ENCODE measurements at regions not wholly inside any gene's neighbourhood (a gene's known extent, or its start where the extent isn't known, plus 50 kb on each side); places are given as distances from the start of the nearest gene placed in this dataset.

- in situ Hi-C loops (cut with HindIII; ENCODE audit: low sequenced_read_pairs): no loop called here
Observed at GRCh38 chr16:86408685-86409084, 101.6 kb upstream of the FOXF1 start.

- in situ Hi-C loops (cut with HindIII; ENCODE audit: low sequenced_read_pairs): no loop called here
Observed at GRCh38 chr16:86410081-86410480, 100.2 kb upstream of the FOXF1 start.

GRCh38 chr16:86410529-86410928 is 99.8 kb upstream of the FOXF1 start:
- in situ Hi-C loops (cut with HindIII; ENCODE audit: low sequenced_read_pairs): no loop called here

- in situ Hi-C loops (cut with HindIII; ENCODE audit: low sequenced_read_pairs): no loop called here
Observed at GRCh38 chr16:86411897-86412296, 98.4 kb upstream of the FOXF1 start.

GRCh38 chr16:86414991-86415740 is 95.2 kb upstream of the FOXF1 start:
- in situ Hi-C loops (cut with HindIII; ENCODE audit: low sequenced_read_pairs): no loop called here

GRCh38 chr16:86418981-86419380 is 91.3 kb upstream of the FOXF1 start:
- in situ Hi-C loops (cut with HindIII; ENCODE audit: low sequenced_read_pairs): no loop called here

- in situ Hi-C loops (cut with HindIII; ENCODE audit: low sequenced_read_pairs): no loop called here
Observed at GRCh38 chr16:86419518-86419917, 90.8 kb upstream of the FOXF1 start.

GRCh38 chr16:86421995-86422394 is 88.3 kb upstream of the FOXF1 start:
- in situ Hi-C loops (cut with HindIII; ENCODE audit: low sequenced_read_pairs): no loop called here

- in situ Hi-C loops (cut with HindIII; ENCODE audit: low sequenced_read_pairs): no loop called here
Observed at GRCh38 chr16:86424398-86424797, 85.9 kb upstream of the FOXF1 start.

GRCh38 chr16:86424985-86425384 is 85.3 kb upstream of the FOXF1 start:
- in situ Hi-C loops (cut with HindIII; ENCODE audit: low sequenced_read_pairs): no loop called here

GRCh38 chr16:86426063-86426642 is 84.2 kb upstream of the FOXF1 start:
- in situ Hi-C loops (cut with HindIII; ENCODE audit: low sequenced_read_pairs): no loop called here

GRCh38 chr16:86427433-86427851 is 82.9 kb upstream of the FOXF1 start:
- in situ Hi-C loops (cut with HindIII; ENCODE audit: low sequenced_read_pairs): no loop called here

- in situ Hi-C loops (cut with HindIII; ENCODE audit: low sequenced_read_pairs): no loop called here
Observed at GRCh38 chr16:86428729-86429517, 81.4 kb upstream of the FOXF1 start.

GRCh38 chr16:86429663-86430062 is 80.7 kb upstream of the FOXF1 start:
- in situ Hi-C loops (cut with HindIII; ENCODE audit: low sequenced_read_pairs): no loop called here

GRCh38 chr16:86430814-86431213 is 79.5 kb upstream of the FOXF1 start:
- in situ Hi-C loops (cut with HindIII; ENCODE audit: low sequenced_read_pairs): no loop called here

GRCh38 chr16:86431540-86431939 is 78.8 kb upstream of the FOXF1 start:
- in situ Hi-C loops (cut with HindIII; ENCODE audit: low sequenced_read_pairs): no loop called here

GRCh38 chr16:86432048-86432447 is 78.3 kb upstream of the FOXF1 start:
- in situ Hi-C loops (cut with HindIII; ENCODE audit: low sequenced_read_pairs): no loop called here

- in situ Hi-C loops (cut with HindIII; ENCODE audit: low sequenced_read_pairs): no loop called here
Observed at GRCh38 chr16:86432691-86433090, 77.6 kb upstream of the FOXF1 start.

GRCh38 chr16:86436466-86437185 is 73.7 kb upstream of the FOXF1 start:
- in situ Hi-C loops (cut with HindIII; ENCODE audit: low sequenced_read_pairs): loop anchor here (5.0 kb wide), 1 partner anchor 94 kb away; no protein-coding TSS in a partner anchor

GRCh38 chr16:86437348-86437747 is 73.0 kb upstream of the FOXF1 start:
- in situ Hi-C loops (cut with HindIII; ENCODE audit: low sequenced_read_pairs): loop anchor here (5.0 kb wide), 1 partner anchor 95 kb away; no protein-coding TSS in a partner anchor

- in situ Hi-C loops (cut with HindIII; ENCODE audit: low sequenced_read_pairs): loop anchor here (10.0 kb wide), 1 partner anchor 72 kb away; the partner anchor contains the start of gene FOXF1
Observed at GRCh38 chr16:86442703-86443102, 67.6 kb upstream of the FOXF1 start.

Measured in DLD1 (cell line).